ENCODE measurements at regions not wholly inside any gene's neighbourhood (a gene's known extent, or its start where the extent isn't known, plus 50 kb on each side); places are given as distances from the start of the nearest gene placed in this dataset.
A peak's percentile ranks its signal among the peaks of the same experiment; 100 is the strongest.

GRCh38 chr16:51544851-51545467, 393.9 kb upstream of the SALL1 start:
- in situ Hi-C loops (cut with HindIII; ENCODE audit: low sequenced_read_pairs), result no loop called here
- no peak for DNase-seq (ENCODE audit: low read depth)
- H3K4me3 ChIP-seq (ENCODE audit: low read depth, low read length), result no peak overlapping the region
- TF ChIP-seq, protein P1, sequence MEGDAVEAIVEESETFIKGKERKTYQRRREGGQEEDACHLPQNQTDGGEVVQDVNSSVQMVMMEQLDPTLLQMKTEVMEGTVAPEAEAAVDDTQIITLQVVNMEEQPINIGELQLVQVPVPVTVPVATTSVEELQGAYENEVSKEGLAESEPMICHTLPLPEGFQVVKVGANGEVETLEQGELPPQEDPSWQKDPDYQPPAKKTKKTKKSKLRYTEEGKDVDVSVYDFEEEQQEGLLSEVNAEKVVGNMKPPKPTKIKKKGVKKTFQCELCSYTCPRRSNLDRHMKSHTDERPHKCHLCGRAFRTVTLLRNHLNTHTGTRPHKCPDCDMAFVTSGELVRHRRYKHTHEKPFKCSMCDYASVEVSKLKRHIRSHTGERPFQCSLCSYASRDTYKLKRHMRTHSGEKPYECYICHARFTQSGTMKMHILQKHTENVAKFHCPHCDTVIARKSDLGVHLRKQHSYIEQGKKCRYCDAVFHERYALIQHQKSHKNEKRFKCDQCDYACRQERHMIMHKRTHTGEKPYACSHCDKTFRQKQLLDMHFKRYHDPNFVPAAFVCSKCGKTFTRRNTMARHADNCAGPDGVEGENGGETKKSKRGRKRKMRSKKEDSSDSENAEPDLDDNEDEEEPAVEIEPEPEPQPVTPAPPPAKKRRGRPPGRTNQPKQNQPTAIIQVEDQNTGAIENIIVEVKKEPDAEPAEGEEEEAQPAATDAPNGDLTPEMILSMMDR (IDR thresholded peaks at IDR 0.05; ENCODE audit: low read depth, low read length, missing control alignments), result no peak

DNA sequence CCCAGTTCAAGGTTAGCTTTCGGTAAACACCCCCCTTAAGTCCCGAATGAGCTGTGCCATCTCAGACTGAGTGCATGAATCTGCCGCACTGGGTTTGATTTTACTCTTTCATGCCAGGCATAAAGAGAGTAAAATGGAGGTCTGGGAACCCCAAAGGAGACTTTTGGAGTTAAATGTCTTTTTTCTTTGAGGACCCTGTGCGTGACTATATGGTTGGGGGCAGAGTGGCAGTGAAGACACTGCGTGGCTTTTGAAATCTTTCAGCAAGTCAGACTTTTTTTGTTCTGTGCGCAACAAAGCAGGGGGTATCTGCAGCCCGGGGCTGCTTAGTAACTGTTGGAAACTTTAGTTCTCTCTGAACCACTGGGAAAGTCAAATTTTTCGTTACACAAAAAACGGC, 392.9 kb upstream of the SALL1 start:
- no peak for DNase-seq (ENCODE audit: low read depth)
- H3K4me3 ChIP-seq (ENCODE audit: low read depth, low read length), result no peak overlapping the region
- TF ChIP-seq, protein P1 (IDR thresholded peaks at IDR 0.05; ENCODE audit: low read depth, low read length, missing control alignments), result no peak
- in situ Hi-C loops (cut with HindIII; ENCODE audit: low sequenced_read_pairs), result no loop called here

DNA sequence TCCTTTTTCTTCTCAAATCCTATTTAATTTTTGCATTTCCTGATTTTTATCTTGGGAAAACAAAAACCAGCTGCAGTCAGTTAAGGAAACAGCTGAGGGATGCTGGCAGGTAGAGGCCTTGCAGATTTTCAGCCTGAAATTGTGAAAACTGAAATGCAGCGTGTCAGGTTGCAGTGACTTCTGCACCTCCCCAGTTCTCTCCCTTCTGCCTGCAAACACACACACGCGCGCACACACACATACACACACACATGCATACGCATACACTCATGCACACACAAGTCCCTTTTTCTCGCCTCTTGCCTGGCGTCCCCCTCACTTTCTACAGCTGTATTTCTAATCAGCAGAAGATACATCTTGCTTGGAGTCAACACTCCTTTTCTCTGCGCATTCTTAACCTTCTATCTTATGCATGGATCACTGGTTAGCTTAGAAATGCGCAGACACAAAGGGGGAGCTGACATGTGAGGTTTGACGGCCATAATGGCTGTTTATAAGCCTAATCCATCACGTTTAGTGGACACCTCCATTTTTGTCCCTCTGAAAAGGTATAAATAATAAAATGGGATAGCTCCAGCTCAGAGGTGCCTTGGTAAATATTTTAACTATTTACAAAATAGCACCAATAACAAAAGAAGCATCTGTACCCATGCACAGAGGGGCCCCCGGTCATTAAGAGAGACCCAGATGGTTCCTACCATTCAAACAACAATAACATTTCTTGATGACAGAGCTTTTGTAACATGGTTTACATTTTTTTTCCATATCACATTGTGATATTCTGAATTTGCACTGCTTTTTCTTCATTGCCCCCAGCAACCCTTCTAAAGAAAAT, 392.1 kb upstream of the SALL1 start:
- H3K4me3 ChIP-seq (ENCODE audit: low read depth, low read length), result no peak overlapping the region
- TF ChIP-seq, protein P1 (IDR thresholded peaks at IDR 0.05; ENCODE audit: low read depth, low read length, missing control alignments), result no peak
- DNase-seq (ENCODE audit: low read depth), result no peak
- in situ Hi-C loops (cut with HindIII; ENCODE audit: low sequenced_read_pairs), result no loop called here

DNA sequence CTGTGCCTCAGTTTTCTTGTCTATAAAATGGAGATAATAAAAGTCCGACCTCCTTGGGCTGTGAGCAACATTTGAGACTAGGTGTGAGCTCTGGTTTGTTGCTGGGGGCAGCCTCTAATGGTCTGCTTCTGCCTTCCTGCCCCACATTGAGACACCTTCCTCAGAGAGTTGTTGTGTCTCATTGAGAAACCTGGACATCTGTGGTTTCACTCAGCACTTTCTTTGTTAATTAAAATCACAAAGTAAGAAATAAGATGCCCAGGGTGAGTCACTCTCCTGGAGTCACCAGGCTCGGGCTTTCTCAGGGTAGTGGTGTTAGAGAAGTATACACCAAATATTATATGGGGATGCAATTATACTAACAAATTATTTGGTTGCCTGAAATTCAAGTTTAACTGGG, 389.2 kb upstream of the SALL1 start:
- TF ChIP-seq, protein P1 (IDR thresholded peaks at IDR 0.05; ENCODE audit: low read depth, low read length, missing control alignments), result no peak
- in situ Hi-C loops (cut with HindIII; ENCODE audit: low sequenced_read_pairs), result no loop called here
- H3K4me3 ChIP-seq (ENCODE audit: low read depth, low read length), result no peak overlapping the region
- no peak for DNase-seq (ENCODE audit: low read depth)

DNA sequence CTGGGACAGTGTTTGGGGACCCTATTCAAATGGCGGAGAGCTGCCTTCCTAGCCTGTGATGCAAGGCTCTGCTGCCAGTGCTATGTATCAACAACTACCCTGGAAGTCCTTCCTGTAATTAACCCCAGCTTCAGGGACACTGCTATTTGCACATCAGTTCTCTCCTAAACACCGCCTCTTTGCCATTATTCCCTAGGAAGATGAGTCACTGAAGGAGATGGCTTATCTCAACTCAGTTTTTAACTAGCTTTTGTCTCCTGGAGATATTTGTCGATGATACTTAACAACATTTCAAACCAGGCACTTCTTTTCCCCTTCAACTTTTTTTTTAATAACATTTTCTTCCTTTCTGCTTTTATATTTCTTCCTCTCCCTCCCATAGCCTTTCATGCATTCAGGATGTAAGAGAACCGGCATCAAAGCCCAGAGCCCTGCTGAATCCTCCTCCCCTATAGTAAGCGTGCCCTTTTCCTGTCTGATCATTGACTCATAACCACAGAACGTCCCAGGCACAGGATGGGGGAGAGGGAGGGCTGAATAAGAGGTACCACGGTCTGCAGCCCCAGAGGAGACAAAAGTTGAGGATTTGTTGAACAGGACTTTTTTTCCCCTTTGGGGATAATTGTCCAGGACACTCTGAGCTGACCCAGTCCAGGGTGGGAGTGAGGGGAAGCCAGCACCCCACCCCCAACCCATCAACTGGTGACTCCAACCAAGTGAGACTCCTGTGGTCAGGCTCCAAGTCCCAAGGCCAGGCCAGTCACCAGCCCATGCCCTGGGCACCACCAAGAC, 387.8 kb upstream of the SALL1 start:
- DNase-seq (ENCODE audit: low read depth), result peak; percentile 85
- TF ChIP-seq, protein P1 (IDR thresholded peaks at IDR 0.05; ENCODE audit: low read depth, low read length, missing control alignments), result no peak
- in situ Hi-C loops (cut with HindIII; ENCODE audit: low sequenced_read_pairs), result no loop called here
- H3K4me3 ChIP-seq (ENCODE audit: low read depth, low read length), result no peak overlapping the region

DNA sequence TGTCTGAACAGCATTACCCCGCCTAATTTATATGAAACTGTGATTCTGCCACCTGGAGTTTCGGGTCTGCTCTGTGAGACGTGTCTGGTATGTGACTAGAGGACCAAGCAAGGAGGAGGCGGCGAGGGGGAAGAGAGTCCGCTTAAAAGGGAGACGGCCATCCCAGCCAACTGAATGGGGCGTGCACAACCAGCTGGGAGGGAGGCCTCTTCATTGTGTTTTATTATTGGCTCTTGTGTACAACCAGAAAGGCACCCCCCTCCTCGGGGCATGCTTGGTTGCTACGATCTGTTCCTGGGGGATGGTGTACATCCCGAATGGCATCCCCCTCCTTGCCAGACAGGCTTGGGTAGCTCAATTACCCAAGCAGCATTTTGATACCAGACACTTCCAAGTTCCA, 384.5 kb upstream of the SALL1 start:
- no peak for DNase-seq (ENCODE audit: low read depth)
- in situ Hi-C loops (cut with HindIII; ENCODE audit: low sequenced_read_pairs), result no loop called here
- TF ChIP-seq, protein P1 (IDR thresholded peaks at IDR 0.05; ENCODE audit: low read depth, low read length, missing control alignments), result no peak
- H3K4me3 ChIP-seq (ENCODE audit: low read depth, low read length), result no peak overlapping the region

Measured in astrocyte of the cerebellum (primary cell).